GM19467 (cell line): ENCODE measurements at regions not wholly inside any gene's neighbourhood (a gene's known extent, or its start where the extent isn't known, plus 50 kb on each side); places are given as distances from the start of the nearest gene placed in this dataset.
"Not testable (repeated sequence)": the region's sequence is repeated elsewhere in the genome, so short reads cannot be mapped to it uniquely, and the experiment has no call there.

ENCODE experiments used
- ATAC-seq: cut with Tn5 transposase; IDR thresholded peaks from one replicate; pipeline ENCODE4 v1.9.1; 2021; ENCODE audit warnings: mild to moderate bottlenecking, moderate library complexity; ENCODE audit not compliant: unreplicated experiment

- ATAC-seq, result no peak
Measured at GRCh38 chr3:150303768-150304167, 104.3 kb upstream of the TSC22D2 start.

GRCh38 chr3:150302246-150302645, 105.9 kb upstream of the TSC22D2 start:
- no peak for ATAC-seq

- ATAC-seq, result no peak
Measured at GRCh38 chr3:150300852-150301517, 107.1 kb upstream of the TSC22D2 start.

GRCh38 chr3:150300388-150300787, 107.7 kb upstream of the TSC22D2 start:
- no peak for ATAC-seq

GRCh38 chr3:150299201-150299600, 108.9 kb upstream of the TSC22D2 start:
- ATAC-seq, result no peak

- no peak for ATAC-seq
Measured at GRCh38 chr3:150296966-150297365, 111.1 kb upstream of the TSC22D2 start.

- ATAC-seq, result no peak
Measured at GRCh38 chr3:150296123-150296735, 111.9 kb upstream of the TSC22D2 start.

GRCh38 chr3:150293401-150294001, 114.6 kb upstream of the TSC22D2 start:
- ATAC-seq, result no peak

GRCh38 chr3:150292891-150293290, 115.2 kb upstream of the TSC22D2 start:
- ATAC-seq, result no peak

- ATAC-seq, result no peak
Measured at GRCh38 chr3:150291515-150291914, 116.6 kb upstream of the TSC22D2 start.

GRCh38 chr3:150286390-150287147, 121.5 kb upstream of the TSC22D2 start:
- ATAC-seq, result peak; percentile 66

GRCh38 chr3:150285601-150286000, 122.5 kb upstream of the TSC22D2 start:
- no peak for ATAC-seq

GRCh38 chr3:150278843-150279381, 129.2 kb upstream of the TSC22D2 start:
- ATAC-seq, result no peak

- no peak for ATAC-seq
Measured at GRCh38 chr3:150278195-150278594, 129.9 kb upstream of the TSC22D2 start.

- no peak for ATAC-seq
Measured at GRCh38 chr3:150277444-150277843, 130.7 kb upstream of the TSC22D2 start.

GRCh38 chr3:150275941-150276340, 132.2 kb upstream of the TSC22D2 start:
- ATAC-seq, result no peak

- ATAC-seq, result no peak
Measured at GRCh38 chr3:150274372-150274771, 133.7 kb upstream of the TSC22D2 start.

- no peak for ATAC-seq
Measured at GRCh38 chr3:150273396-150273795, 134.7 kb upstream of the TSC22D2 start.

- ATAC-seq, result no peak
Measured at GRCh38 chr3:150271591-150271960, 136.5 kb upstream of the TSC22D2 start.

- no peak for ATAC-seq
Measured at GRCh38 chr3:150270883-150271590, 137.1 kb upstream of the TSC22D2 start.

GRCh38 chr3:150270444-150270843, 137.7 kb upstream of the TSC22D2 start:
- not testable (repeated sequence) for ATAC-seq
